CD4-positive, alpha-beta T cell treated with Interferon alpha-2 for 1 hour (primary cell): ENCODE measurements at regions not wholly inside any gene's neighbourhood (a gene's known extent, or its start where the extent isn't known, plus 50 kb on each side); places are given as distances from the start of the nearest gene placed in this dataset.
"Not testable (repeated sequence)": the region's sequence is repeated elsewhere in the genome, so short reads cannot be mapped to it uniquely, and the experiment has no call there.

ENCODE experiments used
- DNase-seq, 2 donors: peaks; one replicate each; pipeline ENCODE4 v3.0.0-alpha.2; 2020 to 2022

DNA sequence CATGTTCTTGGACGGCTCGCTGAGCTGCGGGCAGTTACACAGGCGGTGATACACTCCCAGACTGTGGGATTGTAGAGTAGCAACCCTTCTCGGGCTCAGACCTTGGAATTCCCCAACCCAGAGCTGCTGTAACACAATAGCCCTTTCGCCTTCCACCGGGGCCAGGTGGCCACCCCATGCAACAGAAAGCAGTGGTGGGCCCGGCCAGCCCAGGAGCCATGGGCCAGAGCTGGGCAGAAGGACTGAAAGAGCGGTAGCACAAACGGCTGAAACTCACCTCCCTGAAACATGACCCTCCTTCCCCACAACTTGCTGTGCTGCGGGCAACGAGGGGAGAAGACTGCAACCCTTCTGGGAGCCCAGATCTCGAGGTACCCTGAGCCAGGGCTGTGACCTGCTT, 429.0 kb downstream of the SLITRK1 start:
- no peak for DNase-seq

DNA sequence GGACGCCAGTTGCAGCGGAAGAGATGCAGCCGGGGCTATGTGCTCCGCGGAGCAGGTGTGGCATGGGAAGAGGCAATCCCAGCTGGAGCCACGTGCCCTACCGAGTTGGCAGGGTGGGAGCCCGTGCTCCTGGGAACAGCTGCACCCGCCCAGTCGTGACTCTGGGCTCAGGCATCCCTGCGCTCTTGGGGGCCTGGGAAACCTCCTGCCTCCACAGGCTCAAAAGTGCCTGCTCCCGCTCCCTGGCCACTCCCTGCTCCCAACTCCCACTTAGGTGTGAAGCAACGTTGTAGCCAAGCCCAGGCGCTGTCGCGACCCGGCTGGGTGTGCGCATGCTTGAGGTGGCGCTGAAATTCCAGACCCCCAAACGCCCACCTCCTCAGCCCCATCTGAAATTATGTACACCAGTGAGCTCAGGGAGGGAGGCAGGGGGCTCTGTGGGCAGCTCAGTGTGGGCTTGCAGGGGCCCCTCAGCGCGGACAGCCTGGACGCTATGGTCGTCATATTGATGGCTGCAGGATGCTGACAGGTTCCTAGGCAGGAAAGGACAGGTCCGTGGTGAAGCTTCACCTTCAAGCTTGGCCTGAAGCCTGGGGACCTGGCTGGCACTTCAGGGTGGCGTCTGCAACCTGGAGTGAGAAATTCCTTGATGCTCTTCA, 429.9 kb downstream of the SLITRK1 start:
- no peak for DNase-seq

DNA sequence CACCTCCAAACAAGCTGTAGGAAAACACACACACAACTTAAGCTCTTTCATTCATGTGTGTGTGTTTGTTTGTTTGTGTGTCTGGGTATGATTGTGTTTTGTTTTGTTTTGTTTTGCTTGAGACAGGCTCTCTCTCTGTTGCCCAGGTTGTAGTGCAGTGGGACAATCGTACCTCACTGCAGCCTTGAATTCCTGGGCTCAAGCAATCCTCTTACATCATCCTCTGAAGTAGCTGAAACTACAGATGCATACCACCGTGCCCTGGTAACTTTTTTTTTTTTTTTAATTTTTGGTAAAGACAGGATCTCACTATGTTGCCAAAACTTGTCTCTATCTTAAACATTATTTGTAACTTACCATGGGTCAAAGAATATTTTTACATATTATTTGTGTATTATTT, 431.7 kb downstream of the SLITRK1 start:
- no peak for DNase-seq

DNA sequence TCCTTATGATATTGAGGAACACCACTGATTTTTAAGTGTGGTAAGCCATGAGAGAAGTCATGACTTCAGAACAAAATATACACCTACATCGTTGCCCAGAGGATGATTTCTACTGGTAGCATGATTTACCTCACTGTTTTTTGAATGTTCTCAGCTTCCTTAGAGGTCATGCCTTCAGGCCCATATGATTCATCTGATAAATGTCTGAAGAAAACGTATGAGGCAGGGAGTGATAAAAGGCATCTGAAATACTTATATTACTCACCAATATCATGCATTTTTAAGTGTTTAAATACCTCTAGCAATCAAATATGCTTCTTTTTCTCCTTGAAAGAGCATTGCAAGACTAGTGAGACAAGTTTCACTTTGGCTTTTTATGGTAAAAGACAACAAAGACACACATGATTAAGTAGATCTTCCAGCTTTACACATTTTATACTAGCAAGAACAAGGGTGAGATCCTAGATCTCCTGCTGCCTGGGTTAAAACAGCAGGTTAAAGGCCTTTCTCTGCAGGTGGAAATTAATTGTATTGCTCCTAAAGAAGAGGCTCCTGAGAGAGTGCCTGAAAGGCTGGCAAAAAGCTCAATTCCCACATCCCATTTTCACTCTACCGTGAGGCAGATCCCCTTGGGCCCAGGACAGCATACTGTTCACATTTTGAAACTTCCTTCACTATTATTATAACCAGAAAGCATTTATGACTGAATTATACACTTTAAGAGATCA, 432.4 kb downstream of the SLITRK1 start:
- DNase-seq, result no peak

DNA sequence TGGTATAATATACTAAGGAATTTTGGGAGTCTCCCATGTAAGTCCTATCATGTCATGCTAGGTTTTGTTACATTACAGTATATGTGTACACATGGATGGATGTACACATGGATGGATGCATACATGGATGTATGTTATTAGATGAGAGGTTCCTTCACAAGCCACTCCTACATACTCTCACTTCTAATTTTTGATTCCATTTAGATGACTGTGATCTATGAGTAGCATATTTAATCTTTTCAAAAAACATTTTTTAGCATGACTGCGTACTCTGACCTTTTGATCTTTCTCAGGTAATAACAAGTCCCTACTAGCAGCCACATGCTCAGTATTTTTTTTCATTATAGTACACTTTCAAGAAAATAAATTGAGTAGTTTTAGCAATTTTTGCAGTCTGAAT, 441.8 kb downstream of the SLITRK1 start:
- DNase-seq, result no peak

DNA sequence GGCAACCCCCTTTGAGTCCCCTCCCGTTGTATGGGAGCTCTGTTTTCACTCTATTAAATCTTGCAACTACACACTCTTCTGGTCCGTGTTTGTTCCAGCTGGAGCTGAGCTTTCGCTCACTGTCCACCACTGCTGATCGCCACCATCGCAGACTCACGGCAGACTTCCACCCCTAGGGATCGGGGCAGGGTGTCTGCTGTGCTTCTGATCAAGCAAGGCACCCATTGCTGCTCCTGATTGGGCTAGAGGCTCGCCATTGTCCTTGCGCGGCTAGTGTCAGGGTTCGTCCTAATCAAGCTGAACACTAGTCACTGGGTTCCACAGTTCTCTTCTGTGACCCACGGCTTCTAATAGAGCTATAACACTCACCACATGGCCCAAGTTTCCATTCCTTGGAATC, 442.8 kb downstream of the SLITRK1 start:
- DNase-seq, result not testable (repeated sequence)

DNA sequence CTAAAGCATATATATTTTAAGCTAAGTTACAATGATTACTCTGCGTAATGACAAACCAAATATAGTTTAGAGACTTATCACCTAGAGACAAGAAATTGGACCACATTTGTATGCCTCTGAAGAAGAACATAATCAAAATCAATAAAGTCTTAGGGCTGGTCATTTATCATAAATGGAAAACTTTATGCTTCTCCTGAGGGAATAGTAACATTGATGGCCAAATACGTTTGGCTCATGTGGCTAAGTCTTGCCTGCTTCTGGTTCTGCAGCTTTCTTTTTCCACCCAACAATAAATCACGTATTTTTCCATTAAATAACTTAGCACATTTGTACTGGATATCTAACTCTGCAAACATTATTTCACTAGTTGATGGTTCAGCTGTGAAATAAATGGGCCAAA, 458.4 kb downstream of the SLITRK1 start:
- no peak for DNase-seq

DNA sequence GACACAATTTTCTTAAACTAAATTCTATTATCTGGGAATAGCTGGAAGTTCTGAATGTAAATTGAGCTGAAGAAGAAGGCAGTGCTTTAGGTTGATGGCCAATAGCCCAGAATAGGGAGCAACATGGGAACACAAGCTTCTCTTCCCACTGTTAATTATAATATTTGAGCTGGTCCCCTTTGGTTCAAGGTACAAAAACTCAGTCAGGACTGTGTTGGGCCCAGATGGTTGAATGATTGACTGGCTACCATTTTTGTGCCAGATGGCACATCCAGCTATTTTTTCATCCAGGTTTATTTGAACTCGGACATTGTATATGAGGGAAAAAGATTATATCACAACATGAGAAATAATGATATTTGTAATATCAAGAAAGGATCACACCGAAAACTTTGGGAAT, 458.9 kb downstream of the SLITRK1 start:
- DNase-seq, result no peak

DNA sequence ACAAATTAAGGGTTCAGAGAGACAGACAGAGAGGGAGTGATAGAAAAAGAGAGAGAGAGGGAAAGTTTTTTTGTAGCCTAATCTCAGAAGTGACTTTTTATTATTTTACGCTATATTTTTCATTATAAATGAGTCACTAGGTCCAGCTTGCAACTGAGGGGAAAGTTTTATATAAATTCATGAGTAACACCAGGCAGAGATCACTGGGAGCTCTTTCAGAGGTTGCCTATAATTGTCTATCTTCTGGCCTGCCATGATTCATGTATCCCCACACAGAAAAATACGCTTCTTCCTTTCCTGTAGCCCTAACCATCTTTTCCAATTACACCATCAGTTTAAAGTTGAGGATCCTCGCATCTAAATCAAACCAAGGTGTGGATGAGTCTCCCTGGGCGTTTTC, 467.9 kb downstream of the SLITRK1 start:
- DNase-seq, result no peak

DNA sequence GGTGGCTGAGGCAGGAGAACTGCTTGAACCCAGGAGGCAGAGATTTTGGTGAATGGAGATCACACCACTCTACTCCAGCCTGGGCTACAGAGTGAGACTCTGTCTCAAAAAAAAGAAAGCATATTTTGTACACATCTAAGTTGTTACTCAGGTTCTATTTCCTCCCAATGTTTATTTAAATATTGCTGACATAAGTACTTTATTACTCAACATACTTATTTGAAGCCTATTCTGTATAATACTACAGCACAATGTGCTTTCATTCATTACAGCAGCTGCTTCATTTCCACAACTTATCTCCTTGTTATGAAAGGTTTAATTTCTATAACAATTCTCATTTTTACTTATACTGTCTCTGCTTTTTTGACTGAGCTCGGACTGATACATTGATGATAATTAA, 495.7 kb downstream of the SLITRK1 start:
- DNase-seq, result no peak

DNA sequence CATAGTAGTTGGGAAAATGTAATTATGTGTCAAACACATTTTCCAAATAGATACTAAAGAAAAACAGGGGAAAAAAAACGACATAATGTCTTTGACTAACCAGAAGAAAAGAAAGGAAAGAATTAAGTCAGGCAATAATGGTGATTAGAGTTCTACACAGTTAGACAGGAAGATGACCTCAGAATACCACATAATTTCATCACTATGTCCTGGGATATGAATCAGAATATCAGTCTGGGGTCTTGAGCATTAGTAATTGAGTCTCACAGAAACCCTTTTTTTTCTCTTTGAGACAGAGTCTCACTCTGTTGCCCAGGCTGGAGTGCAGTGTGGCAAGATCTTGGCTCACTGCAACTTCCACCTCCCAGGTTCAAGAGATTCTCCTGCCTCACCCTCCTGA, 503.4 kb downstream of the SLITRK1 start:
- no peak for DNase-seq

DNA sequence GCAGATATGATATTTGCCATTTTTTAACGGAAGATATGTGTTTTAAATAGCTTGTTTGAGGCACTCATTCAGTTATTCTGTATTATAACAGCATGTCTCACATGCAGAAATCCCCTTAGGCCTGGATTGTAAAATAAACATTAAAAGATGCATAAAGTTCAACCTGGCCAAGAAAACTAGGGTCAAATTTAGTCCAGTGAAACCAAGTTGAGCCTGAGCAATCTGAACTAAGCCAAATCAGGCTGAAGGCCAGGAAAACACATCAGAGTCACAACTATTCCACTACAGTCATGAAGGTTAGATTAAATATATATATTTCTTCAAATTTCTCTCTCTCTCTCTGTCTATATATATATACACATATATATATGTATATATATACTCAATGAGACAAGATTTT, 504.8 kb downstream of the SLITRK1 start:
- DNase-seq, result no peak

DNA sequence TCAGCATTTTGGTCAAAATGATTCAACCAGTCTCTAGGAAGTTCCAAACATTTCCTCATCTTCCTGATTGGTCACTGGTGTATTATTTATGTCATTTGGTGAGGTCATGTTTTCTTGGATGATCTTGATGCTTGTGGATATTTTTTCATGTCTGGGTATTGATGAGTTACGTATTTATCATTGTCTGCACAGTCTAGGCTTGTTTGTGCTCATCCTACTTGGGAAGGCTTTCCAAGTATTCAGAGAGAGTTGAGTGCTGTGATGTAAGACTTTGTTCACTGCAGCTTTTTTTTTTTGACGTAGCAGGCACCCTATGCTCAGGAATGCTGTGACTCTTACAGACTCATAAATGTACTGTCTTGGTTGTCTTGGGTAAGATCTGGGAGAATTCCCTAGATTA, 509.5 kb downstream of the SLITRK1 start:
- DNase-seq, result no peak

DNA sequence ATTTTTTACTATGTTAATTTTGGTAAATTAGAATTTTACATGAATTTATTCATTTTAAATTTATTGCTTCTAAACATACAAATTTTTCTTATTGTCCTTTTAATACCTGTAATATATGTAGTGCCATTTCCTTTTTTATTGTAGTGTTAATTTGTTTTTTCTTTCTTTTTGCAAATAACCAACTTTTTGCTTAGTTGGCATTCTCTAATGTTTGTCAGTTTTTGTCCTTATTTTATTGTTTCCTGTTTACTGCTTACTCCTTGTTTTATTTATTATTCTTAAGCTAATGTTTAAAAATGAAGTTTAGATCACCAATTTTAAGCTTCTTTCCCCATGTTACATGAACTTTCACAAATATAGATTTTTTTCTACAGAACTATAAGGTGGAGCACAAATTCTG, 516.6 kb downstream of the SLITRK1 start:
- DNase-seq, result no peak

DNA sequence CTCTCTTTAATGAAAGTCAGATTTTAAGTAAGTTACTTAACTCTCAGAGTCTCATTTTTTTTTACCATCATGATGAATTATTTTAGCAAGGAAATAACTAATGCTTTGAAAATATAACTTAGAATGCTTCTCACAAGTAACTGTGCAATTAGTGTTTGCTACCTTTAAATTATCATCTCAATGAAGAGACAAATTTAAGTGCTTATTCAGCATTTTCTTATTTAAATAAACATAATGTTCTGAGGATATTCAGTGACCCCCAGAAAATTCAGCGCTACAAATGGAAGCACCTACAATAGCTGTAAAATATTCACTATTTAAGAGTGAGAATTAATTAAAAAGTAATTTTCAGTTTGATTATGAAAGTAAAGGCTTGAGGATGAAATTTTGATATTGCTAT, 527.2 kb downstream of the SLITRK1 start:
- DNase-seq, result no peak

DNA sequence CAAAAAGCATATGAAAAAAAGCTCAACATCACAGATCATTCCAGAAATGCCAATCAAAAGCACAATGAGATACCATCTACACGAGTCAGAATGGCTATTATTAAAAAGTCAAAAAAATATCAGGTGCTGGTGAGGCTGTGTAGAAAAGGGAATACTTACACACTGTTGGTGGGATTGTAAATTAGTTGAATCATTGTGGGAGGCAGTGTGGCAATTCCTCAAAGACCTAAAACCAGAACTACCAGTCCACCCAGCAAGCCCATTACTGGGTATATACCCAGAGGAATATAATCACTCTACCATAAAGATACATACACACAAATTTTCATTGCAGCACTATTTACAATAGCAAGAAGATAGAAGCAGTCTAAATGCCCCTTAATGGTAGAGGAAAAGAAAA, 529.9 kb downstream of the SLITRK1 start:
- DNase-seq, result no peak

DNA sequence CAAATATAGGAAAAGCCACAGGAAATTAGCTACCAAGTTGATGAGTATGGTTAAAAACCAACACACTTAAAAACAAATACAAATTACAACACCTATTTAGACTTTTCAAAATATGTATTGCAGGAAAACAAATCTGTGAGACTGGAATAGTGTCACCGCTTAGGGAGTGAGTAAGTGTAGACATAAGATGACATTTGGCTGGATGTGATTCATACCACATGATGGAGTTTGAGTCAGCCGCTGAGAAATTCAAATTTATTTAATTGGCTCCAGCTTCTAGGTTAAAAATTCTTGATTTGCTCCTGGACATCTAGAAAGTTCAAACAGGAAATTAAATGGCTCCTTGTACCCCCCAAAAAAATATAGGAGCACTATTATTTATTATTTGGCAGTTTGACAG, 531.7 kb downstream of the SLITRK1 start:
- no peak for DNase-seq

DNA sequence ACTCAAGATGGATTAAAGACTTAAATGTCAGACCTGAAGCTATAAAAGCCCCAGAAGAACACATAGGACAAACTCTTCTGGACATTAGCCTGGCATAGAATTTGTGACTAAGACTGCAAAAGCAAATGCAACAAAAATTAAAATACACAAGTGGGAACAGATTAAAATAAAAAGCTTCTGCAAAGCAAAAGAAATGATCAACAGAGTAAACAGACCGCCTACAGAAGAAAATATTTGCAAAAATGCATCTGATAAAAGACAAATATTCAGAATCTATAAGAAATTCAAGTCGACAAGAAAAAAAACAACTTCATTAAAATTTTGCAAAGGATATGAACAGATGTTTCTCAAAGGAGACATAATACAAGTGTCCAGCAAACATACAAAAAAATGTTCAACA, 537.8 kb downstream of the SLITRK1 start:
- DNase-seq, result no peak

DNA sequence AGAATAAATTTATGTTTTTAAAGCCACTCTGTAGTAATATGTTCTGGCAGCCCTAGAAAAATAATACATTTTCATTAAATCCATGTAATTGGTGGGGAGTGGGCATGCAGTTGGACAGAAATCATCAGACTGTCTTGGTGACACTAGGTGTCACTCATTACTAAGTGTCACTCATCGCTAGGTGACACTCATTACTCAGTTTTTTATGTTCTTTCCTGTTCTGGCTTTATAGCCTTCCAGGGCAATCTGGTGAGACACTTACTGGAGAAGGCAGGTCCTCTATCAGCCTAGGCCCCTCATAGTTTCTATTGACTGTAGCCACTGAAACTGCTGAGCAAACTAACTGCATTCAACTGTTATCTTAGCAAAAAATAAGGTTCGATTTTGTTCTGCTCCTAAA, 542.1 kb downstream of the SLITRK1 start:
- DNase-seq, result no peak

DNA sequence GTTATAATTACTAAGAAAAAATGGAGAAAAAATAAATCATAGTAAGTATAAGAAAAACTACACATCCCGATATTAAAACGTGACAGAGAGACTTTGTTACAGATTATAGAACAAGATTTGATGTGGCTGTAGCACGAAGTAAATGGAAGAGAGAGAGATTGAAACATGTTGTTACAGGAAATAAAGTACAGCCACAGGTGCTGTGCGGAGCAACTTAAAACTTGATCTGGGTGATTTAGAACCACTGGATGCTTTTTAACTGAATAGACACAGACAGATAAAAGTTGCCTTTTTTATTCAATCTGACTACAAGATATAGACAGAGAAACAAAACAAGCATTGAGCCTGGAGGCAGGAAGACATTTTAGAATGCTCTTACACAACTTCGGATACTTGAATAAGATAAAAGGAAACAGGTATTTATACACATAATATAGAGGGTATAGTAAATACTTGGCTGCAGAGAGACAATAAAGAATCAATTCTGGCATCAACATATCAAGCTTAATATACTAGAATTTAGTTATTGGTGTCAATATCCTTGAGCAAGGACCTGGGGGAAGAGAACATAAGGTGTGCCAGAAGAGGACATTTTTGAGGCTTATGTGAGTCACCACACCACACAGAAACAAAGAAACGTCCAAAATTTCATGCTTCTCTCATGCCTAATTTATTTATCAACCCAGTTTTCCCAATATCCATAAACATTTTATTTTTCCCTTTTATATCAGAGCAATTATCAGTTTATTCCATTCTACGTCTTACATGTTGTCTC, 548.5 kb downstream of the SLITRK1 start:
- DNase-seq, result no peak

DNA sequence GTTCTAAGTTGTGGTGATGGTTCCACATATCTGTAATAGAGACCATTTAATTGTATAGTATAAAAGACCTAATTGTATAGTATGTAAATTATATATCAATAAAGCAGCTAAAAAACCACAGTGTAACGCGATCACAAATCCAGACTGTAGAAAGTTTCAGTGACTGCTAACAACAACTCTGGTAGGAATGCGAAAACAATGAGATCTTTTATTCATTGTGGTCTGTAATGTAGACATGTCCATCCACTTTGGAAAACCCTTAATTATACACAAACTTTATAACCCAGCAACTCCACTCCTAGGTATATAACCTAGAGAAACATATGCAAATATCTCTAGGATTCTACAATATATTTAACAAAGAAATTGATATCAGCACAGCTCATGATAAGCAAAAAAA, 549.5 kb downstream of the SLITRK1 start:
- DNase-seq, result no peak

DNA sequence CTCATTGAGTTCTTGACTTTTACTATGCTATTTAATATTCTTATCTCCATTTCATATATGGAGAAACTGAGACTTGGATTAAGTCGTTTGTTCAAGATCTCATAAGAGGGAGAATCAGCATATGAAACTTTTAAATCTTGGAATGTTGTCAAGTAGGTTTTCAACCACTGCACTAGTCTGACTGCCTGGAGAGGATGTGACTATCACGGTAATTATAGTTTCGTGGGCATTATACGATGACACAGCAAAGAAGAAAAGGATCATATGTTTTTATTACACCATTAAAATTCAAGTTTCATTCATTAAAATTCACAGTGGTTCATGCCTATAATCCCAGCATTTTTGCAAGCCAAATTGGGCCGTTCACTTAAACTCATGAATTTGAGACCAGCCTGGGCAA, 555.2 kb downstream of the SLITRK1 start:
- no peak for DNase-seq

DNA sequence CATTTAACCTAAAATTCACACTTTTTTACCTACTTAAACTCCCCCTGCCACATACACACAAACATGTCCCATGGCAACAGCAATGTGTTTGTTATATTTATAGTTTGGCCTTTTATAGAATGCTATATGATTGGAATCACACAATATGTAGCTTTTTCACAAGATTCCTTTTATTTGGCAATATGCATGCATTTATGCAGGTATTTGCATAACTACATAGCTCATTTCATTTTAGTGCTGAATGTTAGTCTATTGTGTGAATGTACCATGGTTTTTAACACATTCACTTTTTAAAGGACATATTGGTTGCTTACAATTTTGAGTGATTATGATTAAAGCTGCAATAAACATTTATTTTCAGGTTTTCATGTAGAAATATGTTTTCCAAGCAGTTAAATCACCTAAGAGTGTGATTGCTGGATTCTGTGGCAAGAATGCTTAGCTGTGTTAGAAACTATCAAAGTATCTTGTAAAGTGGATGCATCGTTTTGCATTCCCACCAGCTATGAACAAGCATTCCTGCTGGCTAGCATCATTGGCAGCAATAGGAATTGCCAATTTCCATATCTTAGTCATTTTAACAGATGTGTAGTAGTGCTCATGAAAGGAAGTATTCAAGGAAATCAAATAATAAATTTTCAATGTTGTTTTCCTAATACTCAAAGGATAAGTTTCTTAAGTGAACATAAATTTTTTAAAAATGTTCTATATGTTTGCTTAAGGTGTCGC, 557.0 kb downstream of the SLITRK1 start:
- DNase-seq, result no peak
